Skin epidermis (tissue), 12 donors: ENCODE measurements at regions not wholly inside any gene's neighbourhood (a gene's known extent, or its start where the extent isn't known, plus 50 kb on each side); places are given as distances from the start of the nearest gene placed in this dataset.
"Not testable (repeated sequence)": the region's sequence is repeated elsewhere in the genome, so short reads cannot be mapped to it uniquely, and the experiment has no call there.

Experiments used
- H3K27ac ChIP-seq, 21 experiments: fragments of 200-600 bp; sonication (generic) in 11 of 21; one replicate each; pipeline ENCODE4 v1.5.0; 2020; ENCODE audit warnings: mild to moderate bottlenecking in 3 of 21, inconsistent platforms in 2 of 21, moderate library complexity in 2 of 21
- H3K4me3 ChIP-seq, 7 experiments: fragments of 200-600 bp; sonication (generic) in 2 of 7; one replicate each; pipeline ENCODE4 v1.5.0; 2020; ENCODE audit warnings: inconsistent platforms in 2 of 7, mild to moderate bottlenecking in 2 of 7, moderate library complexity in 1 of 7

DNA sequence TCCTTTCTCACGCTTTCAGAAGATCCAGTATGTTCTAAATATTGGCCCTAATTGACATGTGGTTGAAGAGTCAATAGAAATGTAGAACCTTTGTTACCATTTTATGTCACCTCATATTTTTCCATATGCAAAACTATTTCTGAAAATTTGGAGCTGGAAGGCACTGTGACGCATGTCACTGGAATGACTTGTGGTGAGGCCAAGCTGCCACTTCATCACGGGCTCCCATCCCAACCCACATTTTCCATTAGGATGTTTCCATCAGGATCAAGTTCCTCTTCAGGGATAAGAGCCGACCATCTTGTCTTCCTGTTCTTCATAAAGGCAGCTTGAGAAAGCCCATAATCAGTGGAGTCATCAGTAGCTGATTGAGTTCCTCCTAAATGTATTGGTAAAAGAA is 1241.7 kb downstream of the GATA3 start:
- H3K27ac ChIP-seq: no peak overlapping the region
- no peak overlapping the region for H3K4me3 ChIP-seq

DNA sequence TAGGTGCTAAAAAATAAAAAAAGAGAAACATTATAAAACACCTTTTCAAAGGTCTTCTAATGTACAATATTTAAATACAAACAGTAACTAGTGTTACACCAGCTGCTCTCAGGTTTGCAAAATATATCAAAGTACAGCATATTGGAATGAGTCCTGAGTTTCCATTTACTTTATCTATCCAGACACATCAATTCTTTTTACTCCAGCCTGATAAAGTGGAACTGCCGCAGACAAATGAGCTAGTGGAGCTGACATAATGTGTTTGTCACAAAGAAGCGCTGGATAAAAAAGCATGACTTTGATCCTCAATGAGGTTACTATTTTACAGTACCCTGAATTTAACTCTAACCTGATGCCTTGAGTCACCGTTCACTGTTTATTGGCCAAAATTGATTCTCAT is 1243.1 kb downstream of the GATA3 start:
- H3K27ac ChIP-seq: no peak overlapping the region

GRCh38 chr10:9299966-9300365 is 1245.5 kb downstream of the GATA3 start:
- Histone ChIP-seq H3K4me3 (no peak overlapping the region), H3K27ac (no peak overlapping the region)

More for the DNA sequence above, 1243.1 kb downstream of the GATA3 start:
- H3K4me3 ChIP-seq: no peak overlapping the region

- Histone ChIP-seq H3K4me3 (no peak overlapping the region), H3K27ac (no peak overlapping the region)
Observed at GRCh38 chr10:9301148-9301547, 1246.7 kb downstream of the GATA3 start.

DNA sequence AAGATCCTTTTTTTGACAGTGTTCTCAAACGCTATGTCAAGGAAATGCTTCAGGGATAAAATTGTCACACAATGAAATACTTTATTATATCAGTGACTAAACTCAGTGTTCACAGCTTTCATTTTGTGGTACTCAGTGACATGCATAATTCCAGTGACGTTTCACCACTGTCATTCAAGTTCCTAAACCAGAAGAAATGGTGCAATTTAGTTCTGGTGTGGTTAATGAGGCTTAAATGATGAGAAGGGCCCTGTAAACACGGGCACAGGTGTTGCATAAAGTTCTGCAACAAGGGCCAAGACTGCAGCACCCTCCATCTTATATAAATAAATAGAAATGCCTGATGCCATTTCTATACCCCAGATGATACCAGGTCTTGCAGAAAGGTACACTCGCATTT is 1247.1 kb downstream of the GATA3 start:
- no peak overlapping the region for H3K4me3 ChIP-seq
- H3K27ac ChIP-seq: no peak overlapping the region

- Histone ChIP-seq H3K4me3 (no peak overlapping the region), H3K27ac (no peak overlapping the region)
Observed at GRCh38 chr10:9302140-9302746, 1247.8 kb downstream of the GATA3 start.

DNA sequence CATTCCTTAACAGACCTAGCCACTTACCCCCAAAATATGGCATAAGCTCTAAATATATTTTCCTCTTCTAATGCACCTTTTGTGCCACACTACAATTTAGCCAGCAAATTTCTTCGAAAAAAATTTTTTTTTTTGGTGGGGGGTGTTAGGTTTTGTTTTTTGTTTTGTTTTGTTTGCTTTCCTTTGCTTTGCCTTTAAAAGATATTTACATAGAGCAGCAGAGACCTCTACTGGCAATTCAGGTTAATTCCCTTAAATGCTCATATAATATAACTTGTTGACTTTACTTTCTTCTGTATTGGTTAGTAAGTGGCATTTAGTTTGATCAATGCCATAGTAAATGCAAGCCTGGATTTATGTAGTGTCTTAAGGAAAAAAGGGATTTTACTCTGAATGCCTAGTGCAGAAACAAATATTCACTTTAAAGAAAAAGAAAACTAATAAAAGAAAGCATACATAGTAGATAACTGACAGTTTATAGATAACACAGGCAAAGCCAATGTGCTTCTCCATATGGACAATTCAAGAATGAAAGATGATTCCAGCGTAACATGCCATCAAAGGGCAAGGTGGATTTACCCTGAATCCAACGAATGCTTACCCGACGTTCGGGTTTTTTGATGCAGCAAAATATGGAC is 1250.6 kb downstream of the GATA3 start:
- H3K27ac ChIP-seq: no peak overlapping the region
- no peak overlapping the region for H3K4me3 ChIP-seq

DNA sequence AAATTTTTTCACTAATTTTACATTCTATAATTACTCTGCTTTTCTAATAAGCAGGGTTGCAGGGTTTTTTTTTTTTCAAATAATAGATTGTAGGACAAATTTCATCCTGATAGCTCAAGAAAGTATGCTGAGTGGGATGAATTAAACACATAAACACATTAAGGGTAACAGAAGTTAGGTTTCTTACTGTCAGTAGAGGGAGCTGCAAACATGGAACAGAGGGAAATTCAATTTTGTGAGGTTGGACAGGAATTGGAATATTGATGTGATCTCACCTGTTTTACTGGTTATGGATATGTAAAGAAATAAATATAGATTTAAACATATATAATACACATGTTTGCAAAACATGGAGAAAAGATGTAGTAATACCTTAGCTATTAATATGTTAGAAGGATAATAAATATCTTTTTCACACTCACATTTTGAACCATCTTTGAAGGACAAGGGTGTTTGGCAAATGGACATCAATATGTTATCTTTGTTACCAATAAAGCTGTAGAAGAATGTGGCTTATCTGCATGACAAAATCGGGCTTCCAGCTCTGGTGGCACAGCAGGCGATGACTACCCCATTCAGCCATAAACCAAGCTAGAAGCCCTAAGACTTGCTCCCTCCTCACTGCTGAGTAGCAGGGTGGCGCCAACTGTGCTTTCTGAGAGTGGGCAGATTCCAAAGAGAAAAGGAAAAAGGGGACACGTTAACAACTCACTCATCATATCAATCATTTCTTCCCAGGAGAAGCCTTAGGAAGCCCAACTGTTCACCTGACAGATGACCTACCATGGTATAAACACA is 1257.4 kb downstream of the GATA3 start:
- Histone ChIP-seq H3K4me3 (no peak overlapping the region), H3K27ac (no peak overlapping the region)

- no peak overlapping the region for H3K27ac ChIP-seq
- H3K4me3 ChIP-seq: no peak overlapping the region
Observed at GRCh38 chr10:9315292-9315691, 1260.8 kb downstream of the GATA3 start.

DNA sequence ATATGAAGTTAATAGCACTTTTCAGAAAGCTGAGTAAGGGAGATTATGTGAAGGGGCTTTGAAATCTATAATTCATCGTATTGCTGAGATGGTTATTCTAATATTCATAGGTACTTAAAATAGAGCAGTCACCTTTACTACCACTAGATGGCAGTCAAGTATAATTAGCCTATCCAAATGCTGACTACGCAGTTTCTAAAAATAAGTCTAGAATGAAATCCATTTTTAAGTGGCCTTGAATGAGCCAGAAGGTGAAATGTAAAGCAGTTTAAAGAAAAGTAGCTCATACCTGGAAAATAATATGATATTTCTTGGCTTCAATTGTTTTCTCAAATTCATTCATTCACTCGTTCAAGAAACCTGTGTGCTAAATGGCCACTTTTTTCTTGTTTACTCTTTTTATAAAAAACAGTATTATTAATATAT is 1277.1 kb downstream of the GATA3 start:
- H3K4me3 ChIP-seq: no peak overlapping the region

DNA sequence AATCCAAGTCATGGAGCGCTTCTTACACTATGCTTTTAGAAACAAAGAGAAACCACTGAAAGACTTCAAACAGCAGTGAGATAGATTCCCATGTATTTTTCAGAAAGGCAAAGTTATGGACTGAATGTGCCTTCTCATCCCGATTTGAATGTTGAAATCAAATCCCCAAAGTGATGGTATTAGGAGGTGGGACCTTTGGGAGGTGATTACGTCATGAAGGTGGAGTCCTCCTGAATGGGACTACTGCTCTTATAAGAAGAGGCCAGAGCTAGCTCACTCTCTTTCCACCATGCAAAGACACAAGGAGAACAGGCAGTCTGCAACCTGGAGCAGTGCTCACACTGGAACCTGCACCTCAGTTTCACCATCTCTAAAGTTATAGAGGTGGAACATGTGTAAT is 1279.8 kb downstream of the GATA3 start:
- Histone ChIP-seq H3K4me3 (no peak overlapping the region), H3K27ac (no peak overlapping the region)

More for the DNA sequence above, 1277.1 kb downstream of the GATA3 start:
- no peak overlapping the region for H3K27ac ChIP-seq

- Histone ChIP-seq H3K27ac (no peak overlapping the region), H3K4me3 (no peak overlapping the region)
Observed at GRCh38 chr10:9339716-9340115, 1285.2 kb downstream of the GATA3 start.

DNA sequence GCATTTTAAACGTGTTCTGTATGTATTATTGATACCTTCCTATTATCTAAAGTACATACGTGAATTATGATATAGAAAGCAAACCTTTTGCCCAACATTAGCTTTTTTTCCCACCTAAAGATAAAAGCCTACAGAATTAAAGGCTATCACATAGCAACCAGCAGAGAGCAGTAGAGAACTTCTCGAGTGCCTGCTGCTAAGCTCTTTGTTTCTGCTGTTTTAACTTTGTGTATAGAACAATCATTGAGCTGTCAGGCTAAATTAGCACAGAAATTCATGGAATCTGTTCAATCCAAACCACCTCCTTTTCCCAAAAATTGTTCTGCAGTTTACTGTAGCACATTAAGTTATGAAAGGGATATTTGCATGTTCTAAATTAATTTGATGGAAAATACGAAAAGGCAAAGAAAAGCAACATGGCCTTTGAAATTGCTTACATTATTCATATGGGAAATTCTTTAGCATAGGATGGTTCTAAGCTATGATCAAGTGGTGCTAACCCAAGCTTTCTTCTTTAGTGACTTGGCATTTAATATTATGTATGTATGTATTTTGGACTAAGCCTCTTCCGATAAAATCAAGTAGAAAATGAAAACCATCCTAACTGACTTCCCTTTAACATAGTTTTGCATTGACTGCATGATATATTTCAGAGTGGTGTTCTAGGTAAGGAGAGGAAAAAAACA is 1288.5 kb downstream of the GATA3 start:
- no peak overlapping the region for H3K4me3 ChIP-seq
- H3K27ac ChIP-seq: no peak overlapping the region

DNA sequence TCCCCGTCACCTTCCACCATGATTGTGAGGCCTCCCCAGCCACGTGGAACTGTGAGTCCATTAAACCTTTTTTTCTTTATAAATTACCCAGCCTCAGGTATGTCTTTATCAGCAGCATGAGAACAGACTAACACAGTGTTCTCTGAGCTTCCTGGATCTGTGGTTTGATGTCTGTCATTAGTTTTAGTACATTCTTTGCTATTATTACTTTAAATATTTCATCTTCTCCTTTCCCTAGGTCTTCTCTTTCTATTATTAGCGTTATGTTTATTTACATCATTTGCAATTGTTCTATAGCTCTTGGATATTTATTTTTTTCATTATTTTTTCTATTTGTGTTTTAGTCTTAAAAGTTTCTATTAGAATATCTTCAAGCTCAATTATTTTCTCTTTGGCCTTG is 1293.4 kb downstream of the GATA3 start:
- H3K4me3 ChIP-seq, H3K27ac ChIP-seq: not testable (repeated sequence)

DNA sequence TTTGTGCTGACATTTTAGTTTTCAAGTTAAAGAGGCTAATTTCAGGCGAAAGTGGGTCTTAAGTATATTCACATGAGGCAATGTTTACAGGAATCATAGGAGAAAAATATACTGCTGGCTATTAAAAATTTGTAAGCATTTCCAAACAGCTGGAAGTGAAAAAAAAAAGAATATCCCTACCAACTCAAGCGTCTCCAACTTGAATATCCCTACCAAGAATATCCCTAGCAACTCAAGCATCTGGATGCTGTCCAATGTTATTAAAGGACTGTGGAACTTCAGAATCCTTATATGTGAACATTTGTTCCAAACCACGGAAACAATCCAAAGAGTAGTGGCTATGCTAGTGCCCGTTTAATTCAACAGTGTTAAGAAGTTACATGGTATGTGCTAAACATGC is 1303.0 kb downstream of the GATA3 start:
- H3K27ac ChIP-seq: no peak overlapping the region
- H3K4me3 ChIP-seq: no peak overlapping the region

GRCh38 chr10:9362721-9363120 is 1308.2 kb downstream of the GATA3 start:
- no peak overlapping the region for H3K27ac ChIP-seq
- H3K4me3 ChIP-seq: no peak overlapping the region

- Histone ChIP-seq H3K4me3 (no peak overlapping the region), H3K27ac (no peak overlapping the region)
Observed at GRCh38 chr10:9379183-9379582, 1324.7 kb downstream of the GATA3 start.

DNA sequence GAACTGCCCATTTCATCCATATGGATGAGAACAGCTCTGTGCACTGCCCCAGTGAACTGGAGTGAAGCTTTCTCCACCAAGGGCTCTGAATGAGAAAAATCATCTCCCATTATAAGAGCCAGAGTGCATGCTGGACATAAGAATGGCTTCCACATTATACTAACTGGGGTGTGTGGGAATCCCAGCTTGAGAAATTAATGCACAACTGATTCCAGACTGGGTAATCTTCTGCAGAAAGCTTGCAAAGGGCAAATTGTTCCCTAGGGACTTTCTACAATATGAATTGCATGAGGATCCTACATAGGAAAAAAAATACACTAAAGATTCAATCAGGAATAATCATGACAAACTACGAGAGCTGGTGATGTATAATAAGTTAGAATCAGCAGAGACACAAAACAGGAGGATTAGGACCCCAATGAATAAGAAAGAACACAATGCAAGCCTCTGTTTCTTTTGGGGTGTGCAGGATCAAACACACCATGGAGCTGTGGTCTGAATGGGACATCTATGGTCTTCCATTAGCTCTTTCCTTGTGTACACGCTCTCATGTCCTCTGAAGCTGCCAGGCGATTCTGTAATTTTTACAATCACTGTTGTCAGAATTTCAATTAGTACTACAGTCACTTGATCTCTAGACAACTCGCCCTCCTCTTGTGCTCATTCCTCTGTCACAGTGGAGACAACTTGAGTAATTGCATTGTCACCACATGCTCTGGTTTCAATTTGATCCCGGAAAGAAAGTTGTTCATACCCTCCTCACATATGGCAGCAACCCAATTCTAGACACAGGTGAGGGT is 1327.4 kb downstream of the GATA3 start:
- Histone ChIP-seq H3K4me3 (no peak overlapping the region), H3K27ac (no peak overlapping the region)

GRCh38 chr10:9382533-9382866 is 1328.0 kb downstream of the GATA3 start:
- H3K27ac ChIP-seq: no peak overlapping the region
- H3K4me3 ChIP-seq: no peak overlapping the region

DNA sequence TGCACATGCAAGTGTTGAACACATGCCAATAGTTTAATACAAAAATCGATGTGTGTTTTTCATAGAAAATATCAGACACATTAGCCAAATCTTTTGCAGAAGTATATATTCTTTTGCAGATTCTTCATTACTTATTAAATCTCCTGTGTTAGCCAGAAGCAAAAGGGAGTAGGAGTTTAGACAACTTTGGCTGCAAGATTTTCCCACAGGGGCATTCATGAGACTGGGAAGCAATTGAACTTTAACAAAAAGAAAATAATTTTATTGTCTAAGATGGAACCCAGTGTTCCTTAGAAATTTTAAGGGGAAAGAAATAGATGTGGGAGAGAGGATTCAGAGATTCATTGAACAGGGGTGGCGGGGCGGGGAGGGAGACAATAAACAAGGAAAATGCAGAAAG is 1336.0 kb downstream of the GATA3 start:
- Histone ChIP-seq H3K27ac (no peak overlapping the region), H3K4me3 (no peak overlapping the region)
